ENCODE measurements at regions not wholly inside any gene's neighbourhood (a gene's known extent, or its start where the extent isn't known, plus 50 kb on each side); places are given as distances from the start of the nearest gene placed in this dataset.

GRCh38 chr10:36608251-36608650 is 517.1 kb upstream of the ANKRD30A start:
- no peak for TF ChIP-seq POLR2A (IDR thresholded peaks at IDR 0.05)
- TF ChIP-seq CTCF (IDR thresholded peaks at IDR 0.05), result no peak
- H3K4me3 ChIP-seq (ENCODE audit: low read depth, poor library complexity, severe bottlenecking), result no peak overlapping the region
- 63% methylated on average over 1 of the region's 1 CpG for WGBS, 2 donors
- no peak for DNase-seq (ENCODE audit: low spot score in 2 of 2)
- intact Hi-C loops (cut with DNase I; ENCODE audit: low total_unique reads), result no loop called here

GRCh38 chr10:36606234-36606839 is 519.1 kb upstream of the ANKRD30A start:
- intact Hi-C loops (cut with DNase I; ENCODE audit: low total_unique reads), result no loop called here
- WGBS, 2 donors, result 68 to 69% methylated on average over 5 of the region's 5 CpGs
- H3K4me3 ChIP-seq (ENCODE audit: low read depth, poor library complexity, severe bottlenecking), result no peak overlapping the region
- no peak for DNase-seq (ENCODE audit: low spot score in 2 of 2)
- TF ChIP-seq POLR2A (IDR thresholded peaks at IDR 0.05) (no peak), CTCF (IDR thresholded peaks at IDR 0.05) (no peak)

- no peak overlapping the region for H3K4me3 ChIP-seq (ENCODE audit: low read depth, poor library complexity, severe bottlenecking)
- WGBS, 2 donors, result 71 to 78% methylated on average over 2 of the region's 2 CpGs
- TF ChIP-seq CTCF (IDR thresholded peaks at IDR 0.05) (no peak), POLR2A (IDR thresholded peaks at IDR 0.05) (no peak)
- intact Hi-C loops (cut with DNase I; ENCODE audit: low total_unique reads), result no loop called here
- DNase-seq (ENCODE audit: low spot score in 2 of 2), result no peak
These were observed 521.1 kb upstream of the ANKRD30A start for GRCh38 chr10:36604316-36604715.

GRCh38 chr10:36603688-36604087 is 521.7 kb upstream of the ANKRD30A start:
- WGBS, 2 donors, result 90 to 93% methylated on average over 4 of the region's 4 CpGs
- intact Hi-C loops (cut with DNase I; ENCODE audit: low total_unique reads), result no loop called here
- H3K4me3 ChIP-seq (ENCODE audit: low read depth, poor library complexity, severe bottlenecking), result no peak overlapping the region
- TF ChIP-seq CTCF (IDR thresholded peaks at IDR 0.05) (no peak), POLR2A (IDR thresholded peaks at IDR 0.05) (no peak)
- DNase-seq (ENCODE audit: low spot score in 2 of 2), result no peak

GRCh38 chr10:36602374-36602773 is 523.0 kb upstream of the ANKRD30A start:
- H3K4me3 ChIP-seq (ENCODE audit: low read depth, poor library complexity, severe bottlenecking), result no peak overlapping the region
- intact Hi-C loops (cut with DNase I; ENCODE audit: low total_unique reads), result no loop called here
- DNase-seq (ENCODE audit: low spot score in 2 of 2), result no peak
- no peak for TF ChIP-seq POLR2A (IDR thresholded peaks at IDR 0.05)
- no peak for TF ChIP-seq CTCF (IDR thresholded peaks at IDR 0.05)
- 53 to 57% methylated on average over 4 of the region's 4 CpGs for WGBS, 2 donors

GRCh38 chr10:36597756-36598320 is 527.6 kb upstream of the ANKRD30A start:
- no peak overlapping the region for H3K4me3 ChIP-seq (ENCODE audit: low read depth, poor library complexity, severe bottlenecking)
- intact Hi-C loops (cut with DNase I; ENCODE audit: low total_unique reads), result no loop called here
- DNase-seq (ENCODE audit: low spot score in 2 of 2), result no peak
- WGBS, 2 donors, result 37% methylated on average over 3 of the region's 3 CpGs
- TF ChIP-seq POLR2A (IDR thresholded peaks at IDR 0.05) (no peak), CTCF (IDR thresholded peaks at IDR 0.05) (no peak)

Data from lower leg skin (tissue), 4 donors.